SJCRH30 (cell line): ENCODE measurements at regions not wholly inside any gene's neighbourhood (a gene's known extent, or its start where the extent isn't known, plus 50 kb on each side); places are given as distances from the start of the nearest gene placed in this dataset.

ENCODE experiments used
- DNase-seq, 2 experiments: peaks; one replicate each; pipeline ENCODE4 v3.0.0-alpha.2; 2015 to 2020
- H3K27ac ChIP-seq: fragments of 250-450 bp; sonication (Bioruptor Pico); 2 replicates; pipeline ENCODE4 v1.5.1; 2020; ENCODE audit warnings: mild to moderate bottlenecking, moderate library complexity
- H3K27me3 ChIP-seq: fragments of 250-450 bp; sonication (Bioruptor Pico); 2 replicates; pipeline ENCODE4 v1.5.1; 2020; ENCODE audit warnings: mild to moderate bottlenecking, moderate library complexity
- H3K36me3 ChIP-seq: fragments of 250-450 bp; sonication (Bioruptor Pico); 2 replicates; pipeline ENCODE4 v1.5.1; 2020; ENCODE audit warnings: mild to moderate bottlenecking, moderate library complexity
- H3K4me1 ChIP-seq: fragments of 250-450 bp; sonication (Bioruptor Pico); 2 replicates; pipeline ENCODE4 v1.5.1; 2020; ENCODE audit warnings: mild to moderate bottlenecking, moderate library complexity
- H3K4me3 ChIP-seq: fragments of 250-450 bp; sonication (Bioruptor Pico); 2 replicates; pipeline ENCODE4 v1.5.1; 2020; ENCODE audit warnings: mild to moderate bottlenecking, moderate library complexity
- H3K9me3 ChIP-seq: fragments of 250-450 bp; sonication (Bioruptor Pico); replicated peaks from 2 replicates; pipeline ENCODE4 v1.5.1; 2020; ENCODE audit warnings: mild to moderate bottlenecking, moderate library complexity

DNA sequence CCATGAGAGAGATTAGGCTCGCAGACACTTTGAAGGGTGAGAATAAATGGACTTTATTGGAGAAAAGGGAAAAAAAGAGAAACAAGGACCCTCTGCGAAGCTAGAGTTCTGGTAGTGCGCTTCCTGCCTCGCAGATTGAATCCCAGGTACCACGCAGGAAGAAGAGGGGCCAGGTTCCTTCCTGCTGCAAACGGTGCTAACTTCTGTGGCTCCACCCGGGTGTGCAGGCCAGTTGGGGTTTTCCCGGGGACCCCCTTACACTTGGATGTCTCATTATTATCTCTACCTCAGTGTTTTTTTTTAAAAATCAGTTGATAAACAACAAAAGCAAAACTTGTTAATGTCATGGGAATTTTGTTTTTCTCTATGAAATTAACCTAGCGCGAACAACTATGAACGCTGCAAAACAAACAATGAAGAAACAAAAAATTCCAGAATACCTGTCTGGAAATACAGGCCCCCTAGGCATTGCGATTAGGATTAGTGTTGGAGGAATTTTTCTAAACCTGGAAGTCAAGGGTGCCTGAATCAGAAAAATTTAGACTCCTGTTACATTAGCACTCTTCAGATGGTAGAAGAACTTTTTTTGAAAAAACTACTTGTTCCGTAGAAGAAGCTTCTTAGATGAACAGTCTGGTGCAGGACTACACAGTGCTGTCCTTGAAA lies 414.5 kb downstream of the MAN2A1 start:
- no peak for DNase-seq
- Histone ChIP-seq H3K4me3 (no peak overlapping the region), H3K36me3 (no peaks in the 10 kb centered on the region), H3K27ac (no peak overlapping the region), H3K27me3 (no peaks in the 10 kb centered on the region), H3K9me3 (no peaks in the 10 kb centered on the region; the same call in 1 of the 2 replicates), H3K4me1 (no peaks in the 10 kb centered on the region)

DNA sequence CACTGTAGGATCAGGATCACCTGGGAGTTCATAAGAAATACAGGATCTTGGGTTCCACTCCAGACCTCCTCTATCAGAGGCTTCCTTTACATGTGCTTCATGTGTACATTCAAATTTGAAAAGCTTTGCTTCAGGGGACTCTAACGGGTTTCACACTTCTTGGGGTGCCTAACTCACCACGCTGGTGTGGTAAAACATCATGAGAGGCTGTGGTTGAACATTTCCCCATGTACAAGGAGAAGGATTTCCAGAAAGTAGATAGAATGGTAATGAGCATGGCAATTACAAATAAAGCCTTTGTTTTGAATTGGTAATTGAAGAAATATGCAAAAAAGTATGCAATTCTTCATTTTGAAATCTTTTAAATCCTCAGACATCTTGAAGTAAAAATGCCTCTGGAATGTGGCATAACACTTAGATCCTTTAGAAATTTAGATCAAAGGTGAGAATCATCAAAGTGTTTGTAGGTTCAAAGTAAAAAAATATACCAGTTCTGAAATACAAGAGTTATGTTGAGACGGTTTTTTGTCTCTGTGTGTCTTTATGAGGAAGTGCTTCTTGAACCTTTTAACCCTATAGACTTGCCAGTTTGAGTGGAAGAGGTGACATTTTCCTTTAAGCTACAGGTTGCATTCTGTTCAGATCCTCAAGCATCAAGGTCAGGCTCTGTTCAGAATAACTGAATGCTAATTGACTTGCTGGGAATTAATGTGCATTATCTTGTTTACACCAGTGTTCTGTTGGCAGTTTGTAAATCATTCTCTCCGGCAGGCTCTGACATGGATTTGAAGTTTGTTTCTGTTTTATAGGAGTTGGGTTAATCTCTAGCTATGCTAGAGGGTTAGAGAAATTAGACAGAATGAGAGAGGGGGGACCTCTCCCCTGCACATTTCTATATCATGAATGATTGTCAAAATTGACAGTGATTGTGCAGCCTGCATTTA lies 415.3 kb downstream of the MAN2A1 start:
- no peaks in the 10 kb centered on the region for H3K27me3 ChIP-seq
- DNase-seq, result no peak
- H3K4me3 ChIP-seq, result no peak overlapping the region
- H3K27ac ChIP-seq, result no peak overlapping the region
- no peaks in the 10 kb centered on the region for H3K36me3 ChIP-seq
- H3K4me1 ChIP-seq, result no peaks in the 10 kb centered on the region
- H3K9me3 ChIP-seq, result no peaks in the 10 kb centered on the region; the same call in 1 of the 2 replicates

GRCh38 chr5:110105692-110106091 lies 416.0 kb downstream of the MAN2A1 start:
- Histone ChIP-seq H3K27ac (no peak overlapping the region), H3K4me3 (no peak overlapping the region), H3K36me3 (no peaks in the 10 kb centered on the region), H3K27me3 (no peaks in the 10 kb centered on the region), H3K9me3 (no peaks in the 10 kb centered on the region; the same call in 1 of the 2 replicates), H3K4me1 (no peaks in the 10 kb centered on the region)
- DNase-seq, result no peak

DNA sequence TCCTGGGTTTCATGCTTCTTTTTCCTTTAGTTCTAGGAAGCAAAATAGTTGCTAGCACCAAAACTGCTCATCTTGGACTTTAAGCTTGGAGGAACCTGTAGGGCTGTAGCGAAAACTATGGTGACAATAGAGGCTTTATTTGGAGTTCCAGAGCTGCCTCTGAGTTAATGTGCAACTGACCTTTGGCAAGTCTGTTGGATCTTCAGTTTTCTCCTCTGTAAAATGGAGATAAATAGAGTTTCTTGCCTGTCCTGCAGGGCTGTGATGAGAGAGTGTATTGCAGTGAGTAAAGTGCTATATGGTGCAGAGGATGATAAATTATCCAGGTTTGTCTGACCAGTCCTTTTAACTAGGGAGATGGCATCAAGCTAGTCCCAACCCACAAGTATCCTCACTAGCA lies 417.0 kb downstream of the MAN2A1 start:
- no peak for DNase-seq

DNA sequence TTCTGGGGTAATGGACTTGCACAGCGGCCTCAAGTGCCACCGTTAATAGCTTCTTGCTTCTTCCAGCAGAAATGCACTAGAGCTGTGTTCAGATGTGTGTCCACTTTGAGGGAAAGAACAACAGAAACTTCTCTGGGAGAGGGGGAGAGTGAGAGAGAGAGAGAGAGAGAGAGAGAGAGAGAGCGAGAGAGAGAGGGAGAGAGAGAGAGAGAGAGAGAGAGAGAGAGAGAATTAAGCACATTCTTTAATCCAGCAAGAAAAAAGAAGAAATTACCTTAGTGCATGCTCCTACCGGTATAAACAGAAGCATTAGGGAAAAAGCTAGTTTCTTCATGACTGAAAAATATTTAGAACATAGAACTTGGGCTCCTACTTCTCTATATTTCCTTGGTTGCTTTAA lies 418.8 kb downstream of the MAN2A1 start:
- Histone ChIP-seq H3K4me3 (no peak overlapping the region), H3K27me3 (no peaks in the 10 kb centered on the region), H3K36me3 (no peaks in the 10 kb centered on the region), H3K9me3 (no peaks in the 10 kb centered on the region; the same call in 1 of the 2 replicates), H3K4me1 (no peaks in the 10 kb centered on the region; the same call in 1 of the 2 replicates), H3K27ac (no peak overlapping the region)
- no peak for DNase-seq

More for the DNA sequence above, 417.0 kb downstream of the MAN2A1 start:
- Histone ChIP-seq H3K27ac (no peak overlapping the region), H3K4me3 (no peak overlapping the region), H3K9me3 (no peaks in the 10 kb centered on the region; the same call in 1 of the 2 replicates), H3K36me3 (no peaks in the 10 kb centered on the region), H3K4me1 (no peaks in the 10 kb centered on the region; the same call in 1 of the 2 replicates), H3K27me3 (no peaks in the 10 kb centered on the region)

- Histone ChIP-seq H3K27me3 (no peaks in the 10 kb centered on the region), H3K4me1 (no peaks in the 10 kb centered on the region; the same call in 1 of the 2 replicates), H3K36me3 (no peaks in the 10 kb centered on the region), H3K4me3 (no peak overlapping the region), H3K27ac (no peak overlapping the region), H3K9me3 (no peaks in the 10 kb centered on the region; the same call in 1 of the 2 replicates)
- no peak for DNase-seq
Observed at GRCh38 chr5:110109667-110110066, 419.9 kb downstream of the MAN2A1 start.

DNA sequence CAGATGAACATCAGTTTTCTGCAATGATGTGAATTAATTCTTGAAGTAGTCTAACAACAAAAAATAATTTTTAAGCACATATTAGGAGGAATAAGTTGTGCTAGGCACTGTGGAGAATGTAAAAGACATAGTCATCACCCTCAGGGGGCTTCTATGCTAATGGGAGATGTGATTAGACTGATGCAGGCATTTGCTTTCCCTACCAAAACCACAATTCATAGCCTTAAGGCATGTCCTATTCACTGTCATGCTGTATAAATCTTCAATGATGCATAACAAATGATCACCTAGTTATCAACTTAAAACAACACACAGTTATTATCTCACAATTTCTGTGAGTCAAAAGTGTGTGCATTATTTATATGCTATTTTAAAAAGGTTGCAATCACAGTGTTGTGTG lies 422.6 kb downstream of the MAN2A1 start:
- Histone ChIP-seq H3K4me3 (no peak overlapping the region), H3K36me3 (no peaks in the 10 kb centered on the region), H3K27ac (no peak overlapping the region), H3K4me1 (no peaks in the 10 kb centered on the region; the same call in 1 of the 2 replicates), H3K27me3 (no peaks in the 10 kb centered on the region), H3K9me3 (no peaks in the 10 kb centered on the region; the same call in 1 of the 2 replicates)
- peak in 1 of 2 experiments; percentile 39 for DNase-seq

DNA sequence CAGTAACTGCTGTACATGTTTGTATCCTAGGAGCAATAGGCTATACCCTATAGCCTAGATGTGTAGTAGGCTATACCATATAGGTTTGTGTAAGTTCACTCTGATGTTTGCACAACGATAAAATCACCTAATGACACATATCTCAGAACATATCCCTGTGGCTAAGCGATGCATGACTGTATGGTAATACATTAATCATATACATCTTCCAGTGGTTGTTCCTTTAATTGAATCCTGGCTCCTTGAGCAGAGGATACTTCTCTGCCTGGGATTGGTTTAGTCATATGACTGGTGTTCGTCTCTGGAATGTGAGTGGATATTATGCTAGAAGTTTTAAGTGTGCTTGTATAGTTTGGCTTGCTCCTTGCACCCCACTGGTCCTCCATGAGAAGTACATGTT lies 425.8 kb downstream of the MAN2A1 start:
- Histone ChIP-seq H3K27ac (peak overlapping the region; percentile 18; the same call in 1 of the 2 replicates), H3K4me1 (no peaks in the 10 kb centered on the region; the same call in 1 of the 2 replicates), H3K27me3 (no peaks in the 10 kb centered on the region), H3K4me3 (no peak overlapping the region), H3K36me3 (no peaks in the 10 kb centered on the region), H3K9me3 (no peaks in the 10 kb centered on the region; the same call in 1 of the 2 replicates)
- DNase-seq, result no peak

- no peak overlapping the region for H3K4me3 ChIP-seq
- no peaks in the 10 kb centered on the region for H3K27me3 ChIP-seq
- no peaks in the 10 kb centered on the region; the same call in 1 of the 2 replicates for H3K4me1 ChIP-seq
- H3K36me3 ChIP-seq, result no peaks in the 10 kb centered on the region
- H3K9me3 ChIP-seq, result no peaks in the 10 kb centered on the region; the same call in 1 of the 2 replicates
- no peak for DNase-seq
- no peak overlapping the region for H3K27ac ChIP-seq
Observed at GRCh38 chr5:110116539-110116938, 426.8 kb downstream of the MAN2A1 start.

DNA sequence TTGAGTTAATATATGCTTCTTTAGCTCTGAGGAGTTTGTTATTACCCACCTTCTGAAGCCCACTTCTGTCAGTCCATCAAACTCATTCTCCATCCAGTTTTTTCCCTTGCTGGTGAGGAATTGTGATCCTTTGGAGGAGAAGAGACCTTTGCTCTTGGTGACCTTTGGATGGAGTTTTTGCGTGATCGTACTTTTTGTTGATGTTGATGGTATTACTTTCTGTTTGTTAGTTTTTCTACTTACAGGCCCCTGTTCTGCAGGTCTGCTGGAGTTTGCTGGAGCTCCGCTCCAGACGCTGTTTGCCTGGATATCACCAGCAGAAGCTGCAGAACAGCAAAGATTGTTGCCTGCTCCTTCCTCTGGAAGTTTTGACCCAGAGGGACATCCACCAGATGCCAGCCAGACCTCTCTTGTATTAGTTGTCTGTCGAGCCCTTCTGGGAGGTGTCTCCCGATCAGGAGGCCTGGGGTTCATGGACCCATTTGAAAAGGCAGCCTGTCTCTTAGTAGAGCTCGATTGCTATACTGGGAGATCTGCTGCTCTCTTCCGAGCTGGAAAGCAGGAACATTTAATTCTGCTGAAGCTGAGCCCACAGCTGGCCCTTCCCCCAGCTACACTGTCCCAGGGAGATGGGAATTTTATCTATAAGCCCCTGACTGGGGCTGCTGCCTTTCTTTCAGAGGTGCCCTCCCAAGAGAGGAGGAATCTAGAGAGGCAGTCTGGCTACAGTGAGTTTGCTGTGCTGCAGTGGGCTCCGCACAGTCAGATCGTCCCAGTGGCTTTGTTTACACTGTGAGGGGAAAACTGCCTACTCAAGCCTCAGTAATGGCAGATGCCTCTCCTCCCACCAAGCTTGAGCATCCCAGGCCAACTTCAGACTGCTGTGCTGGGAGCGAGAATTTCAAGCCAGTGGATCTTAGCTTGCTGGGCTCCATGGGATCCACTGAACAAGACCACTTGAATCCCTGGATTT lies 445.5 kb downstream of the MAN2A1 start:
- 0 out of 2 replicates have a peak, but pooled peaks cover 6% of the 10 kb centered on the region for H3K9me3 ChIP-seq
- H3K27ac ChIP-seq, result no peak overlapping the region
- H3K4me1 ChIP-seq, result no peaks in the 10 kb centered on the region
- H3K36me3 ChIP-seq, result no peaks in the 10 kb centered on the region
- H3K4me3 ChIP-seq, result no peak overlapping the region
- no peaks in the 10 kb centered on the region for H3K27me3 ChIP-seq
- DNase-seq, result no peak

DNA sequence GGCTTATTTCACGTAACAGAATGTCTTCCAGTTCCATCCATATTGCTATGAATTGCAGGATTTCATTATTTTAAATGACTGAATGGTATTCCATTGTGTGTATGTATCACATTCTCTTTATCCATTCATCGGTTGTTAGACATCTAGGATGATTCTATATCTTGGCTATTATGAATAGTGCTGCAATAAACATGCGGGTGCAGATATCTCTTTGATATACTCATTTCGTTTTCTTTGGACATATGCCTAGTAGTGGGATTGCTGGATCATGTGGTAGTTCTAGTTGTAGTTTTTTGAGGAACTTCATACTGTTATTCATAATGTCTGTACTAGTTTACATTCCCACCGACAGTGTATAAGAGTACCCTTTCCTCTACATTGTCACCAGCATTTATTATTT lies 460.5 kb downstream of the MAN2A1 start:
- DNase-seq, result no peak
- H3K9me3 ChIP-seq, result no peaks in the 10 kb centered on the region
- H3K4me3 ChIP-seq, result no peak overlapping the region
- H3K4me1 ChIP-seq, result no peaks in the 10 kb centered on the region
- no peaks in the 10 kb centered on the region for H3K27me3 ChIP-seq
- H3K36me3 ChIP-seq, result no peaks in the 10 kb centered on the region
- H3K27ac ChIP-seq, result no peak overlapping the region

GRCh38 chr5:110159202-110159601 lies 469.5 kb downstream of the MAN2A1 start:
- peaks cover 16% of the 10 kb centered on the region for H3K4me1 ChIP-seq
- H3K4me3 ChIP-seq, result no peak overlapping the region
- H3K9me3 ChIP-seq, result no peaks in the 10 kb centered on the region
- H3K27me3 ChIP-seq, result no peaks in the 10 kb centered on the region
- no peak for DNase-seq
- no peak overlapping the region for H3K27ac ChIP-seq
- H3K36me3 ChIP-seq, result no peaks in the 10 kb centered on the region

DNA sequence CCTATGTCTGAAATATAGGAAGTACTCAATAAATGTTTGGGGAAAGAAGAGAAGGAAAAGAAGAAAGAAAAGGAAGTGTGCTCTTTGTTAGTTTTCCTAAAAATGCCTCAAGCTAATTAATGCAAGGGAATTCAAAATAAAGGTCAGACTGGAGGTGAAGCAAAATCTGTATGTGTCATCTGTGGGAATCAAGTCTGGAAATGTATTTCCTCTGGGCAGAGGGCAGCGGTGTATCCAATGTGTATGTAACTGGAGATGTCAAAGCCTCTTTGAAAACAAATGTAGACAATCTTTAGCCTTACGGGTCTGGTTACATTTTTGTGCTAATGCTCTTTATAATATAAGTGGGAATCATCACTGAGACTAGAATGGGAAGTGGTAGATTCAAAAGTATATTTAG lies 471.4 kb downstream of the MAN2A1 start:
- Histone ChIP-seq H3K4me1 (peaks cover 22% of the 10 kb centered on the region), H3K9me3 (no peaks in the 10 kb centered on the region), H3K27me3 (no peaks in the 10 kb centered on the region), H3K36me3 (no peaks in the 10 kb centered on the region), H3K4me3 (no peak overlapping the region), H3K27ac (no peak overlapping the region)
- DNase-seq, result peak; percentile 16 to 57

GRCh38 chr5:110165366-110165765 lies 475.6 kb downstream of the MAN2A1 start:
- Histone ChIP-seq H3K36me3 (no peaks in the 10 kb centered on the region), H3K4me1 (peaks cover 19% of the 10 kb centered on the region), H3K27ac (no peak overlapping the region), H3K27me3 (no peaks in the 10 kb centered on the region), H3K4me3 (no peak overlapping the region), H3K9me3 (0 out of 2 replicates have a peak, but pooled peaks cover 4% of the 10 kb centered on the region)
- DNase-seq, result peak in 1 of 2 experiments; percentile 52
